ENCODE measurements at regions not wholly inside any gene's neighbourhood (a gene's known extent, or its start where the extent isn't known, plus 50 kb on each side); places are given as distances from the start of the nearest gene placed in this dataset.

DNA sequence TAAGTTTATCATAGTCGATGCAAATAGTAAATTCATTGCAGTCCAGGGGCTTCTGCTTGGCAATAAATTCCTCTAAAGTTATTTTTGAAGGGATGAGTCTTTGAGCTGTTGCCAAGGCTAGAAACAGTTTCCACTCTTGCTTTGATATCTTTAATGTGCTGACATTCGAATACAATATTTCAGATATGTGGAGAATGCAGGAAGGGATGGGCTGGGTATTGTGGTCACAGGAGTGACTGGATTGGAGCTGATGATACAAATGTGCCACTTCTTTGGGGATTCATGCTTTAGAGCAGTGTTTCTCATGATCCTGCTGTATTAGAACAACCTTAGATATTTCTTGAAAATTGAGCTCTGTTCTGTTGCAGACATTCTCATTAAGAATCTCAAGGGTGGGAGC, 139.0 kb downstream of the PRDM13 start:
- Histone ChIP-seq H3K27ac (no peak overlapping the region), H3K27me3 (no peaks in the 10 kb centered on the region), H3K9me3 (no peaks in the 10 kb centered on the region), H3K4me1 (no peaks in the 10 kb centered on the region), H3K36me3 (no peaks in the 10 kb centered on the region), H3K4me3 (no peak overlapping the region)
- no peak for DNase-seq (ENCODE audit: low spot score in 2 of 2)
- intact Hi-C loops (cut with DNase I): loop anchor here (1.0 to 10.0 kb wide), 3 partner anchors 157 to 411 kb away; no protein-coding TSS in a partner anchor
- TF ChIP-seq, protein P1, sequence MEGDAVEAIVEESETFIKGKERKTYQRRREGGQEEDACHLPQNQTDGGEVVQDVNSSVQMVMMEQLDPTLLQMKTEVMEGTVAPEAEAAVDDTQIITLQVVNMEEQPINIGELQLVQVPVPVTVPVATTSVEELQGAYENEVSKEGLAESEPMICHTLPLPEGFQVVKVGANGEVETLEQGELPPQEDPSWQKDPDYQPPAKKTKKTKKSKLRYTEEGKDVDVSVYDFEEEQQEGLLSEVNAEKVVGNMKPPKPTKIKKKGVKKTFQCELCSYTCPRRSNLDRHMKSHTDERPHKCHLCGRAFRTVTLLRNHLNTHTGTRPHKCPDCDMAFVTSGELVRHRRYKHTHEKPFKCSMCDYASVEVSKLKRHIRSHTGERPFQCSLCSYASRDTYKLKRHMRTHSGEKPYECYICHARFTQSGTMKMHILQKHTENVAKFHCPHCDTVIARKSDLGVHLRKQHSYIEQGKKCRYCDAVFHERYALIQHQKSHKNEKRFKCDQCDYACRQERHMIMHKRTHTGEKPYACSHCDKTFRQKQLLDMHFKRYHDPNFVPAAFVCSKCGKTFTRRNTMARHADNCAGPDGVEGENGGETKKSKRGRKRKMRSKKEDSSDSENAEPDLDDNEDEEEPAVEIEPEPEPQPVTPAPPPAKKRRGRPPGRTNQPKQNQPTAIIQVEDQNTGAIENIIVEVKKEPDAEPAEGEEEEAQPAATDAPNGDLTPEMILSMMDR (IDR thresholded peaks at IDR 0.05): no peak

DNA sequence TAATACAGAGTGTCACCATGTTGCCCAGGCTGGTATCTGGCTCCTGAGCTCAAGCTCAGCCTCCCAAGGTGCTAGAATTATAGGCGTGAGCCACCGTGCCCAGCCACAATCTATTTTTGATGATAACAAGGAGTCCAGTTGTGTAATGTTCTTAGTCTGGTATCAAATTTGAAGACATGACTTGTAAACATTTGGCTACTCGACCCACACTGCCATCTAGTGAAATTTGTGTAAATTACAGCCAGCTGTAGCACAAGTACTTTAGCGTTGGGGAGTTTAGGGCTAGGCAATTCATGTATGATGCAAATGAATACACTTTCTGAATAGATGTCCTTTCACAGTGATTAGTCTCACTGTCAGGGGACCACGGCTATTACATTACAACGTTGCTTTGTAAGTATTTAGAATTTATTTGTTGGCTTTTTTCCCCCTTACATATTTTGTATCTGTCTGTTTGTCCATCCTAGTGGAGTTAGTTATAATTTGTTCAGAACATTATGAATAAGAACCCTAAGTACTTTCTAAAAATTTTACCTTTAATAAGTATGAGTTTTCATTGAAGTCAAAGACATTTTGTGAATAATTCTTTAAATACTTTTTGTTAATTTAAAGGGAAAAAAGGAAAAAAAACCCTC, 139.7 kb downstream of the PRDM13 start:
- Histone ChIP-seq H3K27ac (no peak overlapping the region), H3K36me3 (no peaks in the 10 kb centered on the region), H3K4me1 (no peaks in the 10 kb centered on the region), H3K4me3 (no peak overlapping the region), H3K27me3 (no peaks in the 10 kb centered on the region), H3K9me3 (no peaks in the 10 kb centered on the region)
- TF ChIP-seq, protein P1 (IDR thresholded peaks at IDR 0.05): peak; percentile 47 to 82 (median 67)
- DNase-seq (ENCODE audit: low spot score in 2 of 2): peak in 1 of 2 donors; percentile 67
- intact Hi-C loops (cut with DNase I): loop anchor here (1.0 to 10.0 kb wide), 3 partner anchors 158 to 412 kb away; no protein-coding TSS in a partner anchor

DNA sequence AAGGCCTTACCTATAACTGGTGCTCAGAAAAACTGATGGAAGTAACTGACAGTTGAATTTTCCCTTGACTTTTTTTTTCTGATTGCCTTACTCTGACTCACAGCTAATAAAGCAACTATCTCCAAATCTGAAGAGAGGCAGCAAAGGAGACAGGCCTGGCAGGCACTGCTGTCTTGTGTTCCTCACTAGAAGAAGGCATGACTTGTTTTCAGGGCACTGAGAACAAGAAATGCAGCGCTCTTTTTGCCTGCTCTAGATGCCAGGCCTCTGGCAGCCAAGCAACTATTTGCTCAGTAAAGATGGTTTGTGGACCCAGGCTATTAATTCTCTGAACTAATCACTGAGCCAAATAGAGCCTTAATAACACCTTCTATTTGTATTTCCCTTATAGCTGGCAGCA, 155.1 kb downstream of the PRDM13 start:
- H3K27me3 ChIP-seq: no peaks in the 10 kb centered on the region
- no peaks in the 10 kb centered on the region for H3K9me3 ChIP-seq
- intact Hi-C loops (cut with DNase I): no loop called here
- H3K27ac ChIP-seq: no peak overlapping the region
- TF ChIP-seq, protein P1 (IDR thresholded peaks at IDR 0.05): no peak
- H3K4me1 ChIP-seq: no peaks in the 10 kb centered on the region
- no peak overlapping the region for H3K4me3 ChIP-seq
- no peak for DNase-seq (ENCODE audit: low spot score in 2 of 2)
- no peaks in the 10 kb centered on the region for H3K36me3 ChIP-seq

DNA sequence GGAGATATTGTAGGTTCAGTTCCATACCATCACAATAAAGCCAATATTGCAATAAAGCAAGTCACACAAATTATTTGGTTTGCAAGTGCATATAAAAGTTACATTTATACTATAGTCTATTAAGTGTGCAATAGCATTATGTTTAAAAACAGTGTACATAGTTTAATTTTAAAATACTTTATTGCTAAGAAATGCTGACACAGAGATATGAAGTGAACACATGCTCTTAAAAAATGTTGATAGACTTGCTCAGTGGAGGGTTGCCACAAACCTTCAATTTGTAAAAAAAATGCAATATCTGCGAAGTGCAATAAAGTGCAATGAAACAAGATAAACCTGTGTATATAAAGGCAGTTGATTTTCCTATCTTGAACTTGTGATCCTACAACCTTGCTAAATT, 161.5 kb downstream of the PRDM13 start:
- TF ChIP-seq, protein P1 (IDR thresholded peaks at IDR 0.05): no peak
- Histone ChIP-seq H3K9me3 (no peaks in the 10 kb centered on the region), H3K27ac (no peak overlapping the region), H3K36me3 (no peaks in the 10 kb centered on the region), H3K27me3 (no peaks in the 10 kb centered on the region), H3K4me1 (no peaks in the 10 kb centered on the region), H3K4me3 (no peak overlapping the region)
- no peak for DNase-seq (ENCODE audit: low spot score in 2 of 2)
- intact Hi-C loops (cut with DNase I): no loop called here

DNA sequence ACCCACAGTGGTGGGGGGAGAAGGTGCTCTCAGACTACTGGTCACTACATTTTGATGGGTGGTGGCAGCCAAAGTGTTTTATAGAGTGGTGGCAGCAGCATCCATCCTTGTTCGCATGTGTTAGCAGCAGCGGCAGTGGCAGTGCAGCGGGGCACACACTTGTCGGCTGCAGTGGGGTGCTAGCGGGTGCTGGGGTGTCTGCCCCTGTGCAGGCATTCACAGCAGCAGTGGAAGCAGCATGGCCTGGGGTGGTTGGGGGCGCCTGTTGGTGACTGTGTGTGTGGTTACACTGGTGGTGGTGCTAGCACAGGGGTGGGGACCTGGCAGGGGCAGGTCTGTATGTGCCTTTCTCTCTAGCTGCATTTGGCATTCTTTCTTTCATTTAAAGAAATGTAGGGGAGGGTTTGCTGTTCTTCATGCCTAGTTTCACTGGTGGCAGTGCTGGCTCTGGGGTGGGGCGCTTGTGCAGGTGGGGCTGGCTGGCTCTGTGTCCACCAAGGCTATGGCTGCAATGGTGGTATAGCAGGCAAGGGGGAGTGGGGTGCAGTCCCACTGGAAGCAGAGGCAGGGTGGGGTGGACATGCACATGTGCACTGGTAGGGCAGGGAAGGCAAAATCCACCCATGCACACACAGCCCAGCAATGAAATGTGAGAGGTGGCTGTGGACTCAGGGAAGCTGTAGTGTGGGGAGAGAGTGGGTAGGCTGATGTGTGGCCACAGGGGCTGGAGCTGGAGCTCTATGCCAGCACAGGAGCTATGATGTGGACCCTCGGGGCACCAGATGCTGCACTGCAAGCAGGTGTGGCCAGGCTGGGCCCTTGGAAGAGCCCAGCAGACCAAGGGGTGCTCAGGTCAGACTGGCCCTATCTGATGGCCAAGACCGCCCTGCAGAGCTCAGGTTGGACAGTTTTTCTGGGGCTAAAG, 173.3 kb downstream of the PRDM13 start:
- intact Hi-C loops (cut with DNase I): no loop called here
- Histone ChIP-seq H3K4me1 (no peaks in the 10 kb centered on the region), H3K4me3 (no peak overlapping the region), H3K27me3 (no peaks in the 10 kb centered on the region), H3K36me3 (no peaks in the 10 kb centered on the region), H3K9me3 (no peaks in the 10 kb centered on the region), H3K27ac (no peak overlapping the region)
- no peak for DNase-seq (ENCODE audit: low spot score in 2 of 2)
- TF ChIP-seq, protein P1 (IDR thresholded peaks at IDR 0.05): no peak
